ENCODE measurements at regions not wholly inside any gene's neighbourhood (a gene's known extent, or its start where the extent isn't known, plus 50 kb on each side); places are given as distances from the start of the nearest gene placed in this dataset.
"Not testable (repeated sequence)": the region's sequence is repeated elsewhere in the genome, so short reads cannot be mapped to it uniquely, and the experiment has no call there.

GRCh38 chr9:81074221-81074620 is 615.1 kb downstream of the TLE1 start:
- peak; percentile 35 for DNase-seq (ENCODE audit: low read depth)
- no peak for TF ChIP-seq CTCF (IDR thresholded peaks at IDR 0.05; ENCODE audit: insufficient read depth, low read depth, low read length, missing control alignments)
- no peak overlapping the region for H3K4me3 ChIP-seq (ENCODE audit: low read length)

GRCh38 chr9:81073821-81074220 is 615.5 kb downstream of the TLE1 start:
- no peak for TF ChIP-seq CTCF (IDR thresholded peaks at IDR 0.05; ENCODE audit: insufficient read depth, low read depth, low read length, missing control alignments)
- no peak for DNase-seq (ENCODE audit: low read depth)
- H3K4me3 ChIP-seq (ENCODE audit: low read length) = no peak overlapping the region

GRCh38 chr9:81072758-81073157 is 616.6 kb downstream of the TLE1 start:
- no peak for TF ChIP-seq CTCF (IDR thresholded peaks at IDR 0.05; ENCODE audit: insufficient read depth, low read depth, low read length, missing control alignments)
- DNase-seq (ENCODE audit: low read depth) = no peak
- H3K4me3 ChIP-seq (ENCODE audit: low read length) = no peak overlapping the region

- no peak for TF ChIP-seq CTCF (IDR thresholded peaks at IDR 0.05; ENCODE audit: insufficient read depth, low read depth, low read length, missing control alignments)
- DNase-seq (ENCODE audit: low read depth) = no peak
- H3K4me3 ChIP-seq (ENCODE audit: low read length) = no peak overlapping the region
Measured at GRCh38 chr9:81071108-81071507, 618.2 kb downstream of the TLE1 start.

GRCh38 chr9:81070689-81071088 is 618.7 kb downstream of the TLE1 start:
- TF ChIP-seq CTCF (IDR thresholded peaks at IDR 0.05; ENCODE audit: insufficient read depth, low read depth, low read length, missing control alignments) = no peak
- no peak for DNase-seq (ENCODE audit: low read depth)
- no peak overlapping the region for H3K4me3 ChIP-seq (ENCODE audit: low read length)

- no peak for DNase-seq (ENCODE audit: low read depth)
- H3K4me3 ChIP-seq (ENCODE audit: low read length) = no peak overlapping the region
- TF ChIP-seq CTCF (IDR thresholded peaks at IDR 0.05; ENCODE audit: insufficient read depth, low read depth, low read length, missing control alignments) = no peak
Measured at GRCh38 chr9:81069923-81070322, 619.4 kb downstream of the TLE1 start.

- no peak for DNase-seq (ENCODE audit: low read depth)
- no peak for TF ChIP-seq CTCF (IDR thresholded peaks at IDR 0.05; ENCODE audit: insufficient read depth, low read depth, low read length, missing control alignments)
- H3K4me3 ChIP-seq (ENCODE audit: low read length) = no peak overlapping the region
Measured at GRCh38 chr9:81069038-81069795, 620.1 kb downstream of the TLE1 start.

- DNase-seq (ENCODE audit: low read depth) = not testable (repeated sequence)
Measured at GRCh38 chr9:81062995-81063394, 626.4 kb downstream of the TLE1 start.

More at GRCh38 chr9:81062995-81063394, 626.4 kb downstream of the TLE1 start:
- not testable (repeated sequence) for H3K4me3 ChIP-seq (ENCODE audit: low read length)
